H1 (cell line): ENCODE measurements at regions not wholly inside any gene's neighbourhood (a gene's known extent, or its start where the extent isn't known, plus 50 kb on each side); places are given as distances from the start of the nearest gene placed in this dataset.

ENCODE experiments used
- BRCA1 ChIP-seq: IDR thresholded peaks from 2 replicates; pipeline ENCODE4 v1.6.1; 2012; ENCODE audit warnings: low read depth, low read length, improper control_type of control experiment
- CTCF ChIP-seq, 3 experiments: IDR thresholded peaks; 1 replicate in 2 of 3; 2 replicates in 1 of 3; pipeline versions ENCODE4 v1.5.1 to v1.6.1; 2011; ENCODE audit warnings: low read length in 3 of 3, mild to moderate bottlenecking in 3 of 3, inconsistent platforms in 2 of 3, low read depth in 1 of 3, moderate library complexity in 1 of 3; ENCODE audit not compliant: insufficient read depth in 1 of 3; ENCODE audit errors: control extremely low read depth in 1 of 3
- SP1 ChIP-seq: IDR thresholded peaks from 2 replicates; pipeline ENCODE4 v1.6.1; 2011; ENCODE audit warnings: low read depth, low read length
- SP4 ChIP-seq: IDR thresholded peaks from 2 replicates; pipeline ENCODE4 v1.6.1; 2012; ENCODE audit warnings: low read length, inconsistent platforms

GRCh38 chr14:44347316-44347715 is 159.8 kb downstream of the FSCB start (continued):
- TF ChIP-seq CTCF (IDR thresholded peaks at IDR 0.05; ENCODE audit: control extremely low read depth in 1 of 3, insufficient read depth in 1 of 3, low read depth in 1 of 3, low read length in 3 of 3), result no peak
- TF ChIP-seq SP4, result no peak
- TF ChIP-seq SP1, result no peak
- TF ChIP-seq BRCA1, result no peak
